Testis (tissue), 2 donors: ENCODE measurements at regions not wholly inside any gene's neighbourhood (a gene's known extent, or its start where the extent isn't known, plus 50 kb on each side); places are given as distances from the start of the nearest gene placed in this dataset.

Source experiments
- CTCF ChIP-seq, 3 experiments: fragments of 450-650 bp in 2 of 3; fragments of 200-600 bp in 1 of 3; sonication (generic) in 1 of 3; IDR thresholded peaks; one replicate each; pipeline ENCODE4 v1.5.1; 2016 to 2019; ENCODE audit warnings: antibody characterized with exemption in 3 of 3, mild to moderate bottlenecking in 2 of 3, moderate library complexity in 1 of 3
- POLR2A ChIP-seq: fragments of 450-650 bp; IDR thresholded peaks from one replicate; pipeline ENCODE4 v1.6.1; 2017; ENCODE audit warnings: antibody characterized with exemption, mild to moderate bottlenecking, moderate library complexity

- TF ChIP-seq CTCF (IDR thresholded peaks at IDR 0.05) (no peak), POLR2A (no peak)
Observed at GRCh38 chr3:64837986-64838735, 150.4 kb upstream of the ADAMTS9 start.
